ENCODE measurements at regions not wholly inside any gene's neighbourhood (a gene's known extent, or its start where the extent isn't known, plus 50 kb on each side); places are given as distances from the start of the nearest gene placed in this dataset.

- Mint-ChIP-seq H3K27ac (no peak overlapping the region), H3K27me3 (peaks cover 12% of the 10 kb centered on the region), H3K36me3 (peaks cover 5% of the 10 kb centered on the region), H3K4me1 (no peaks in the 10 kb centered on the region), H3K9me3 (peaks cover 11% of the 10 kb centered on the region), H3K4me3 (no peak overlapping the region)
- no peak for DNase-seq
Measured at GRCh38 chr2:234788381-234788780, 163.4 kb upstream of the SH3BP4 start.

GRCh38 chr2:234787114-234787513 is 164.7 kb upstream of the SH3BP4 start:
- DNase-seq, result no peak
- H3K36me3 Mint-ChIP-seq, result peaks cover 5% of the 10 kb centered on the region
- no peaks in the 10 kb centered on the region for H3K4me1 Mint-ChIP-seq
- H3K27me3 Mint-ChIP-seq, result peaks cover 12% of the 10 kb centered on the region
- H3K4me3 Mint-ChIP-seq, result no peak overlapping the region
- H3K9me3 Mint-ChIP-seq, result peaks cover 20% of the 10 kb centered on the region
- no peak overlapping the region for H3K27ac Mint-ChIP-seq

DNA sequence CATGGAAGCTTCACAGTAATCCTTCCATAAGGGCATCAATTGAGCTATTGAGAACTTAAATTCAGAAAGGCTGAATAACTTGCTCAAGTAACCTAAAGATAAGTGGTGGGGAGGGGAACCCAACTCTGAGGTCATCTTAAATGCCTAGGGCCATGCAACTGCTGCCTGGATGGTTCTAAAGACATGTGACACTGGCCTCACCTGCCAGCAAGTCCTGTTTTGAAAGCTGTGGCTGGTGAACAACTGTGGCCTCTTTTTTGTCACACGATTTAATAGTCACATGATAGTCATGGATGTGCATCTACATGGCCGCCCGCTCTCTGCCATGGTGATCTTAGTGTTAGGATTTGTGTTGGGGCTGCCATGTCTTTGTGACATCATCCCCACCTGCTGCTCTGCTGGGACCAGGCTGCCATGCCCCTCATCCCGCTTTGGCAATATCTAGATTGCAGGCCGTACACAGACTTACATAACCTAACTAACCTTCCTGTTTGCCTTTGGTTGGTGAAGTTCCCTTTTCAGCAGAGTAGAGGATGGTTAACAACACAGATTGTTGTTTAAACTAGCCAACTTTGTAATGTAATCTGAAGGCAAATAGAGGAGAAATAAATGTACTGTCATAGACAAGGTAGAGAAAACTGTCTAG is 177.9 kb upstream of the SH3BP4 start:
- Mint-ChIP-seq H3K9me3 (no peaks in the 10 kb centered on the region), H3K4me1 (no peaks in the 10 kb centered on the region), H3K27ac (no peak overlapping the region), H3K36me3 (no peaks in the 10 kb centered on the region), H3K27me3 (peaks cover 7% of the 10 kb centered on the region), H3K4me3 (no peak overlapping the region)
- DNase-seq, result no peak

- Mint-ChIP-seq H3K9me3 (no peaks in the 10 kb centered on the region), H3K27me3 (peaks cover 7% of the 10 kb centered on the region), H3K4me3 (no peak overlapping the region), H3K4me1 (no peaks in the 10 kb centered on the region), H3K27ac (no peak overlapping the region), H3K36me3 (no peaks in the 10 kb centered on the region)
- DNase-seq, result no peak
Measured at GRCh38 chr2:234773129-234773528, 178.7 kb upstream of the SH3BP4 start.

- Mint-ChIP-seq H3K27me3 (peaks cover 7% of the 10 kb centered on the region), H3K27ac (no peak overlapping the region), H3K36me3 (no peaks in the 10 kb centered on the region), H3K4me3 (no peak overlapping the region), H3K9me3 (no peaks in the 10 kb centered on the region), H3K4me1 (no peaks in the 10 kb centered on the region)
- no peak for DNase-seq
Measured at GRCh38 chr2:234772733-234773060, 179.1 kb upstream of the SH3BP4 start.

DNA sequence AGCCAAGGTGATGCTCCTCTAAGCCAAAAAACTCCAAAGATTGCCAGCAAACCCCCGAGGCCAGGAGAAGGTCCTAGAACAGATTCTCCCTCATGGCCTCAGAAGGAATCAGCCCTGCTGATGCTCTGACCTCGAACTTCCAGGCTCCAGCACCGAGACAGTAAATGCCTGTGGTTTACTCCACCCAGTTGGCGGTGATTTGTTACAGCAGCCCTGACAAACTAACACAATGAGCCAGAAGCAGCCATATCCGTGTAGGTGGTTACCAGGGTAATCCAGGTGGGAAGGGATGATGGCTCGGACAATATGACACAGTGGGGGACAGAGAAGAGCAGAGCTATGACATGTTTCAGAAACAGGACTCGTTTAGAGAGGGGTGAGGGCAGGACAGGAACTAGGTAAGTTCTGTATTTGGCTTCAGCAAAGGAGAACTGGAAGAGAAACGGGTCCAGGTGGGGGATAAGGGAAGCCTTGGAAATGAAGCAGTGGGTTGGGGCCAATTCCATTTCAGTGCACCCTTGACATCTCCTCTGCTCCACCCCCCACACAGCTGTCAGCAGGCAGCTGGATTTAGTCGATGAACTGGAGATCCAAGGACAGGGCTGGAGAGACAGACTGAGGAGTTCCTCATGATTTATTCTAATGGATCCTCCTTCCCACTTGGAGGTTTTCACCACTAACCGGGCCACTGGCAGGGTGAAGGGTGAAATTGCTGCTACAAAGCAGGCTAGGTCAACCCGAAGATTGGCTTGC is 179.7 kb upstream of the SH3BP4 start:
- no peaks in the 10 kb centered on the region for H3K4me1 Mint-ChIP-seq
- H3K27ac Mint-ChIP-seq, result no peak overlapping the region
- peaks cover 7% of the 10 kb centered on the region for H3K27me3 Mint-ChIP-seq
- no peak overlapping the region for H3K4me3 Mint-ChIP-seq
- no peaks in the 10 kb centered on the region for H3K9me3 Mint-ChIP-seq
- H3K36me3 Mint-ChIP-seq, result no peaks in the 10 kb centered on the region
- no peak for DNase-seq

- H3K27me3 Mint-ChIP-seq, result peaks cover 10% of the 10 kb centered on the region
- no peak overlapping the region for H3K4me3 Mint-ChIP-seq
- no peak overlapping the region for H3K27ac Mint-ChIP-seq
- H3K9me3 Mint-ChIP-seq, result no peaks in the 10 kb centered on the region
- H3K4me1 Mint-ChIP-seq, result no peaks in the 10 kb centered on the region
- H3K36me3 Mint-ChIP-seq, result no peaks in the 10 kb centered on the region
- DNase-seq, result no peak
Measured at GRCh38 chr2:234771176-234771575, 180.6 kb upstream of the SH3BP4 start.

DNA sequence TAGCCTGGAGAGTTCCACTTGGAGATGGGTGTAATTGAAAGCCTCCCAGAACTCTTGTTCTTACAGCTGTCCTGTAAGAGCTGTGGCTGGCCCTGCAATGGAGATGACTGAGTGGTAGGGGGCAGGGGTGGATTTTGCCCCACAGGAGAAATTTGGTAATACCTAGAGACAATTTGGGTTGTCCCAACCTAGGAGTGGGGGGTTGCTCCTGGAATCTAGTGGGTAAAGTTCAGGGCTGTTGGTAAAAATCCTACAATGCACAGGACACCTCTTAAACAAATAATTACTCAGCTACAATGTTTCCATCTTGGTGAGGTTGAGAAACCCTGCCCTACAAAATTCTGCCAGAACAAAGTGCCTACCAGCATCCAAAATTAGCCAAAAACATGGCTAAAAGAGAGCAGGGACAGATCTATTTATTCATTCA is 181.1 kb upstream of the SH3BP4 start:
- Mint-ChIP-seq H3K9me3 (no peaks in the 10 kb centered on the region), H3K27me3 (peaks cover 10% of the 10 kb centered on the region), H3K27ac (no peak overlapping the region), H3K4me3 (no peak overlapping the region), H3K4me1 (no peaks in the 10 kb centered on the region), H3K36me3 (no peaks in the 10 kb centered on the region)
- DNase-seq, result no peak

DNA sequence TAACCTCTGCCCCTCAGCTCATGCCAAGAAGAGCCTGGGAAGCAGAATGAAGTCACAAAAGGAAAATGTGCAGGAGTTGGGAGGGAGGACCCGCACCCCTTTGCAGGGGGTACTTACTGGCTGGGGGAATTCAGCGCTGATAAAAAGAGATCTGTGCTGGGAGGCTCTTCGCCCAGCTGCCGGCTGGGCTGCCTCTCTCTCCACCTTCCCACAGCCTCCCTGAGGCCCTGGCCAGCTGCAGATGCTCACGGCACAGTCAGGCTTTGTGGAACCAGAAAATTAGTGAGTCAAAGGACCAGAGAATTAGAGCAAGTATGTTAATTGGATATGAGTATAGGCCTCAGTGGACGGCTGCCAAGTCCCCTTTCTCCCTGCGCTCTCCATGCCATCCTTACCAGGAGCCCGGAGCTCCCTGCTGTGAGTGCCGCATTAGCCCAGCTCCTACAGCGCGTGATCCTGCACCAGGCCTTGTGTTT is 181.7 kb upstream of the SH3BP4 start:
- no peak for DNase-seq
- peaks cover 16% of the 10 kb centered on the region for H3K27me3 Mint-ChIP-seq
- H3K4me1 Mint-ChIP-seq, result no peaks in the 10 kb centered on the region
- H3K36me3 Mint-ChIP-seq, result no peaks in the 10 kb centered on the region
- H3K27ac Mint-ChIP-seq, result no peak overlapping the region
- no peak overlapping the region for H3K4me3 Mint-ChIP-seq
- H3K9me3 Mint-ChIP-seq, result no peaks in the 10 kb centered on the region

DNA sequence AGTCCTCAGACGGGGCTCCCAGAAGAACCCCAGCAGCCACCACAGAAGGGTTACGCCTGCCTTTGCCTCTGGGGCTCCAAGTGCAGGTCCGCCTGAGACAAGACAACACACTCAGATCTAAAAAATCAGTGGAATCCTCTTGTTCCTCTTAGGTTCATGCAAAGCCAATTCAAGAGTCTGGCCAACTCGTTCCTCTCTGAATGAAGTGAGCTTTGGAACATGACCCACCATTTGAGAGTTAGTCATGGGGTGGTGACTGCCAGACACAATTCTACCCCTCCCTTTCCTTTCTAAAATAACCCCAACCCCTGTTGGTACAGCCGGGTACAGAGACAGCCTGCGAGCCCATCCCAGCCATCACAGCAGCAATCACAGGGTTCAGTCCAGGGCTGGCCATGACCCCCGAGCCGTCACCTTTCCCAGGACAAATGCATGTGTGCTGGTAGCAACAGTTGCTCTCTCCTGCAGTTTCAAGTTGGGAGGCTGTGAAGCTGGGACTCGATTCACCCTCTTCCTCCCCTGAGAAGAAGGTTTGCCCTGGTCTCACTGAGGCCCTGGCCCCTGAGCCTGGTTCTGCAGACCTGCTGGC is 183.1 kb upstream of the SH3BP4 start:
- no peaks in the 10 kb centered on the region for H3K9me3 Mint-ChIP-seq

DNA sequence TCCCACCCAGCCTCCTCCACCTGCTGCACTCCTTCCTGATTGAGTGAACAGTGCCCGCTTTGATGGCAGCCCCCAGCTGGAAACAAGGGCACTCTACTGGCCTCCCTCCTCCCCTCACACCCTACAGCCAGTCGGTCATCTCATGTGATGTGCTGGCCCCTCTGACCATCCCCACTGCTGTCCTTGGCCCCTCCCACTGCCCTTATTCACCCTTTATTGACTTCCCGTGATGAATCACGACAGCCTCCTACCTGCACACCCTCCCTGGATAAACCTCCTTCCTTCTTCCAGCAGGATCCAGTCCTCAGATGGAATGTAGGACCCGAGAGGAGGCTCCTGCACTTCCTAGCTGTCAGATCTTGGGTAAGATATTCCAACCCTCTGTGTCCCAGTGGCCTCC is 186.5 kb upstream of the SH3BP4 start:
- DNase-seq, result no peak
- Mint-ChIP-seq H3K4me3 (no peak overlapping the region), H3K9me3 (no peaks in the 10 kb centered on the region), H3K27ac (no peak overlapping the region), H3K27me3 (peaks cover 16% of the 10 kb centered on the region), H3K4me1 (no peaks in the 10 kb centered on the region), H3K36me3 (no peaks in the 10 kb centered on the region)

More for the DNA sequence above, 183.1 kb upstream of the SH3BP4 start:
- no peak for DNase-seq
- H3K36me3 Mint-ChIP-seq, result no peaks in the 10 kb centered on the region
- no peaks in the 10 kb centered on the region for H3K4me1 Mint-ChIP-seq
- H3K4me3 Mint-ChIP-seq, result no peak overlapping the region
- peaks cover 16% of the 10 kb centered on the region for H3K27me3 Mint-ChIP-seq
- no peak overlapping the region for H3K27ac Mint-ChIP-seq

- Mint-ChIP-seq H3K4me3 (no peak overlapping the region), H3K27me3 (peaks cover 15% of the 10 kb centered on the region), H3K9me3 (no peaks in the 10 kb centered on the region), H3K27ac (no peak overlapping the region), H3K4me1 (no peaks in the 10 kb centered on the region), H3K36me3 (no peaks in the 10 kb centered on the region)
- no peak for DNase-seq
Measured at GRCh38 chr2:234764372-234764771, 187.4 kb upstream of the SH3BP4 start.

DNA sequence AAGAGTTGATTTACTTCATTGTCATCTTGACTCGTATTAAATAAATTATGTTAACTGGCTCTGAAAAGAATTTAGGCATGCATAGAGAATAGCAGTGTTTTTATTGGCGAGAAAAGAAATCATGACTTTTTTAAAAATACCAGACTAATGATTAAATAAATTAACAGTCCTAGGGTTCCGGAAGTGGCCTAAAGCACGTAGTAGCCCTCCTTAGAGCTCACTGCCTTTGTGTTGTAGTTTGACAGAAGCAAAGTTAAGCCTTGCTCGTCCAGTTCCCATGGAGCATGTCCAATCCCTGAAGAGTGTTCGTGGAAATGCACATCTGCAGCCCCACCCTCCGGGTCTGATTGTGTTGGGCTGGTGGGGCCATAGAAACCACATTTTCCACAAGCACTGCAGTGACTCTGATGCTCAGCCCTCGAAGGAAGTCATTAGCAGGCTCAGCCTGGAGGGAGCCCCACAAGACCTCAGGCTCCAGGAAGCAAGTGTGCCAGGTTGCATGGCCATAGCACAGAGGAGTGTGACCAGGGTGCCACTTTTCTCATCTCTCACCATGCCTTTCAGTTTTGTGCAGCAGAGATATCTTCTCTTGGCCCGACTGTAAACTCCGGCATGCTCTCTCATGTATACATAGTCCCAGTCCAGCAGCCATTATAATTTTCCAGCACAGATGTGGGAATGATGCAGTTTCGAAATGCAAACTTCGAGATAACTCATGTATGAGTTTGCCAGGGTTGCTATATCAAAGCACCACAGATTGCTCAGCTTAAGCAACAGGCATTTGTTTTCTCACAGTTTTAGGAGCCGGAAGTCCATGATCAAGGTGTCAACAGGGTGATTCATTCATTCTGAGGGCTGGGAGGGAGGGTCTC is 188.6 kb upstream of the SH3BP4 start:
- Mint-ChIP-seq H3K27me3 (peaks cover 12% of the 10 kb centered on the region), H3K27ac (no peak overlapping the region), H3K9me3 (no peaks in the 10 kb centered on the region), H3K4me3 (no peak overlapping the region), H3K4me1 (no peaks in the 10 kb centered on the region), H3K36me3 (no peaks in the 10 kb centered on the region)
- no peak for DNase-seq

DNA sequence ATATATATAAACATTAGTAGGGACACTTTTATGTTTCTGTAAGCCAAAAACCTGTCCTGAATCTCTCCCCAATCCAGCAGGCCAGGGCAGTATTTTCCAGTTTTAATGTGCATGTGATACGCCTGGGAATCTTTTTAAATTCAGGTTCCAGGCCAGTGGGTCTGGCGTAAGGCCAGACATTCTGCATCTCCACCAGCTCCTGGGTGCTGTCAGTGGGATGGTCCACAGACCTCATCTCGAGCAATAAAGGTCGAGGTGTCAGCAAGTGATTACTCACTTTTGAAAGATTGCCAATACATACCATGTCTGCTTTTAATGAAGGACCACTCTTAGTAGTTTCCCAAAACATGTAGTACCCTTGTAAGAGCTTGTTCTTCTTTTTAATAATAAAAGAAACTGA is 189.9 kb upstream of the SH3BP4 start:
- no peak for DNase-seq
- Mint-ChIP-seq H3K4me3 (no peak overlapping the region), H3K4me1 (no peaks in the 10 kb centered on the region), H3K27ac (no peak overlapping the region), H3K36me3 (no peaks in the 10 kb centered on the region), H3K9me3 (peaks cover 2% of the 10 kb centered on the region), H3K27me3 (peaks cover 13% of the 10 kb centered on the region)

- H3K27ac Mint-ChIP-seq, result no peak overlapping the region
- peaks cover 7% of the 10 kb centered on the region for H3K27me3 Mint-ChIP-seq
- no peak overlapping the region for H3K4me3 Mint-ChIP-seq
- H3K9me3 Mint-ChIP-seq, result peaks cover 2% of the 10 kb centered on the region
- H3K4me1 Mint-ChIP-seq, result no peaks in the 10 kb centered on the region
- no peaks in the 10 kb centered on the region for H3K36me3 Mint-ChIP-seq
- no peak for DNase-seq
Measured at GRCh38 chr2:234754126-234754525, 197.7 kb upstream of the SH3BP4 start.

Data from activated naive CD8-positive, alpha-beta T cell treated with anti-CD3 and anti-CD28 coated beads for 36 hours (primary cell).